ENCODE measurements at regions not wholly inside any gene's neighbourhood (a gene's known extent, or its start where the extent isn't known, plus 50 kb on each side); places are given as distances from the start of the nearest gene placed in this dataset.
"Not testable (repeated sequence)": the region's sequence is repeated elsewhere in the genome, so short reads cannot be mapped to it uniquely, and the experiment has no call there.

DNA sequence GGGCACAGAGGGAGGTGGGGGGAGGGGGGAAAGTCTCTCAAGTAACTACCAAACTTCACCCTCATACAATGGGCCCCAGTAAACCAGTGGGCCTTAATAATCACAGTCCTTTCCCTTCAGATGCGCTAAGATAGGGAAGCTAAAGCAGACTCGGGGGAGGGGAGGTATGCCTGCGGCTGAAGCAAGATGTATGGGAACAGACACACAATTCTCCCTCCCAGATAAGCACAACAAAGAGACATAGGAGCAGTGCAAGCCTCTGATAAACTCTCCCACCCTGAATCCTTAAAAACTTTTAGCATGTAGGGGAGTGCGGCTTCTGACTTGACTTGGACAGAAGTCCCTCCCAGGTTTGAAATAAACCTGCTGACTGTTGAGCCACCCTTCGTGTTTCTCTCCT lies 54.7 kb downstream of the PROP1 start:
- peak; percentile 92 for DNase-seq

DNA sequence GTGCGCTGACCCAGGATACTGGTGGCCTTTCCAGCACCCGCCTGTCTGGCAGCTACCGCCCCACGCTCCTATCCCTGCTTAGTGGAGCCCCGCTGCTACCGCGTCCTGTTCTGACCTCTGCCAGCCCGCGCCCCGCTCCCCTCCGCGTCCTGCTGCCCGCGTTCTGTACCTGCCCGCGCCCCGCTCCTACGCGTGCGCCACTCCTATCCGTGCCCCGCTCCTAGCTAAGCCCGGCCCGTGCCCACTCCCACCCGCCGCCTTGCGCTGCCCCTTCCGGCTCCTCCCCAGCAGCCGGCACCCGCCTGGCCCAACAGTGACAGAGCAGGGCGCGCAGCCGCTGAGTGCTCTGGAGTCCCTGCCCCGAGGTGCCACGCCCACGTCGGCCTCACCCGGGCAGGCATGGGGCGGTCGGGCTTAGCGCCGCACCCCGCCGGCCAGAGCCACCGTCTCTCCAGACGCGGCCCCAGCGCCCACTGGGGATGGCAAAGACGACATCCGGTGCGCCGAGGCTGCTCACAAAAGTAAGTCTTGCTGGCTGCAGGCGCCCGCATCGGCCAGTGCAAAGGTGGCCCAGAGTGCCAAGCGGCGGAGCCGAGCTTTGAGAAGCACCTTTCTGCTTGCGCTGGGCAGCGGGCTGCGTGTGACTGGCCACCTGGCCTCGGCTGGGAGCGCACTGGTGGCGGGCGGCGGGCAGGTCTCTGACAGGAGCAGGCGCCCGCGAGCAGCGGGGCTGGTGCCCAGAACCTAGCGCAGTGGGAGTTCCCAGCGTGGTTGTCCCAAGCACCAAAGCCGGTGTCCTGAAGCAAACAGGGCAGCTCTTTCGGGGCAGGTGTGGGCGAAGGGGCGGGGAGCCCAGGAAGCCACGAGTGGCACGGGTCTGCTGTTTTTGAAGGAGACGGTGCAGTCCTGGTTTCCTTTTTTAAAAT lies 56.5 kb downstream of the PROP1 start:
- peak; percentile 71 for DNase-seq

DNA sequence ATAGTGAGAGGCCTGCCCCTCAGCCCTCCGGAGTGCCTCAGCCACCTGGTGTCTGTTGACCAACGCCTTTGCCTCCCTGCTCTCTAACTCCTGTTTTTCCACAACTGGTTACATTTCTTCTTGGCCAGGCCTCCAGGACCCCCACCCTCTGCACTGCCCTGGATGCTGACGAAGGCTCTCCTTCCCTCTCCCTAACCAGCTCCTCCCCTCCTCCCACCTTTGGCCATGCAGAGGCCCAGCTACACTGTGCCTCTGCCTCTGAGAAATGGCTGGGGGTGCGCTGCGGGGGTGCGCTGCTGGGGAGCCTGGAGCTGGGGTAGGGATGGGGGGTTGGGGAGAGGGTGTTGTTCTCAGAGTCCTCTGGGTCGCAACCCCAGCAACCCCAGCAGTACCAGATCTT lies 57.3 kb downstream of the PROP1 start:
- not testable (repeated sequence) for DNase-seq

DNA sequence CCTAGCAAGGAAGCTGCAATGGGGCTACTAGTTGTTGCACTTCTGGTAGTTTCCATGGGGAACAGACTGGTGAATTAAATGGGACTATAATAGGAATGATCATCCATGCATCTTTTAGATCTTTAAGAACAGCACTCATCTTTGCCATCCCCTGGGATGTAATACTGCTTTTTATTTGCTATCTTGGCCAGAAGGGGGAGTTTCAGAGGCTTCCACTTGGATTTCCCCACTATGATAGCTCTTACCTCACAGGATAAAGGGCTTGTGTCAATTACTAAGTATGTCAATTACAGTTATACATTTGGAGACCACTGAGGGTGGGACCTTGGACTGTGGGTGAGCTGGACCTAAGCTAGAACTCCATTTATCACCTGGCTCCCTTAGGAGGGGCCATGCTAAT lies 61.8 kb downstream of the PROP1 start:
- peak; percentile 32 for DNase-seq

DNA sequence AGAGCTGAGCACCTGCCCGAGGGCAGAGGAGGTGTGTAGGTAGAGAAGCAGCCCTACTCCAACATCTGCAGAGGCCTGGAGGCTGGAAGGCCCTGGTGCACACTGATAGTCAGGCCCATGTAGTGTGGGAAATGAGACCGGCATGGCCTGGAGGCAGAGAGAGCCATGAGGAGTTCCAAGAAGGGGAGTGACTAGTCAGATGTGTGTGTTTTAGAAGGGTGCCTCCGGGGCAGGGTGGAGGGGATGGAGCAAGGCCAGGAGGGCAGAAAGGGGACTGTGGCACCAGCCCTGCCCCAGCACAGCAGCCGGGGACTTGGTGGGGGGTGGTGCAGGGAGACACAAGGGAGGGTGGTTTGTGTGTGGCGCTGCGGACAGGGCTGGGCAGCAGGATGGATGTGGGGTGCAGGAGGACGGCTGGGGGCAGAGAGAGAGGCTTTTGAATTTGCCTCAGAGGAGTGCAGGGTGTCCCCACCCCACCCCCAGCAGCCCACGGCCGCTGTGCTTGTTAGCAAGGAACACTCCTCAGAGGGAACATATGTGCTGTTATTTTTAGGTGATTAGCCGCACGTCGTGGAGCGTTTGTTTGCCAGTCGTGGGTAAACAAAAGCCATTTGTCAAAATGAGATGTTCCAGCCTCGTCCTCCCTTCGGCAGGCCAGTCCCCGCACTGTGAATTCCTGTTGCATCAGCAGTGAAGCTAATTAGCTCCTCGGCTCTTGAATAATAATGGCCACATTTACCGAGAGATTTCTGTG lies 65.6 kb downstream of the PROP1 start:
- DNase-seq = not testable (repeated sequence)

DNA sequence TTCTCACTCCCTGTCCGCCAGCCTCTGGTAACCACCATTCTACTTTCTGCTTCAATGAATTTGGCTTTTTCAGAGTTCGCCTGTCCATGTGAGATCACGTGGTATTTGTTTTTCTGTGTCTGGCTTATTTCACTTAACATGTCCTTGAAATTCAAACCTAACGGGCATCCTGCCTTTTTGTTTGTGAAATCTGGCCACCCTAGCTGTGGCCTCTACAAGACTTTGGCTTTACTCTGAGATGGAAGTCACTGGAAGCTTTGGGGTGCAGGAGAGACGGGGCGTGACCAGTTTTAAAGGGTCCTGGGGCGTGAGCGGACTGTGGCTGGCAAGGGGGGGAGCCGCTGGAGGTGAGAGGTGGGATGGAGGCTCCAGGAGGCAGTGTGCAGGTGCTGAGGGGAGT lies 66.4 kb downstream of the PROP1 start:
- DNase-seq = not testable (repeated sequence)

DNA sequence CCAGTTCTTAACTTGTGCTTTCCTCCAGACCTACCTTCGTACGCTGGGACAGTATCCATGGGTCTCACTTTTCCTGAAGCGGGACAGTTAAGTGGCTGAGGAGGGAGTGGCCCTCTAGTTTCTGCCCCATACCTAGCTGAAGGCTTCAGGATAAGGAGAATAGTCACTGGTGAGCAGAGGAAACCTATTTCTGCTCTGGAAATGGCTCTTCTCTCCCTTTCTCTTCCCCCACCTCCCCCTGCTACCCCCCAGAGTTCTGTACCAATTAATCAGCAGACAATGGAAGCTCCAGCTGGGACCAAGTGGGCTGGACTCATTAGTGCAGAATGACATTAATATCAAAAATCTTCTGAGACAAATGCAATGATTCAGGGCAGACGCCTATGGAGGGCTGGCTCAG lies 68.5 kb downstream of the PROP1 start:
- DNase-seq = not testable (repeated sequence)

DNA sequence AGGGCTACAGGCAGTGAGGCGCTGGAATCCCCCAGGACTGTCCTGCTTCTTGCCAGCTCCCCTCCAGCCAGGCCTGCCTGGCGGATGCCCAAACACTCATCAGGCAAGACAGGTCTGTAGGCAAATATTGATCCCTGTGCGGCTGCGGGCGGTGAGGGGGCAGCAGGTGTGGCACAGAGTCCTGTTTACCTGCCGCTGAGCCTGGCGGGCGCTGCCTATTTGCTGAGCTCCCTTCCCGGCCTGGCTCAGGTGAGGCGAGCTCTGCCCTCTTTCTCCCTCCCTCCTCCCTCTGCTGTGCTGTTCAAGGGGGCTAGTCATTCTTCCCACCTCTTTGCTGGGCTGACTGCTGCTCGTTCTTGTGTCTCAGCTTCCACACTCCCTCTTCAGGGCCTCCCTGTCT lies 71.5 kb downstream of the PROP1 start:
- not testable (repeated sequence) for DNase-seq

DNA sequence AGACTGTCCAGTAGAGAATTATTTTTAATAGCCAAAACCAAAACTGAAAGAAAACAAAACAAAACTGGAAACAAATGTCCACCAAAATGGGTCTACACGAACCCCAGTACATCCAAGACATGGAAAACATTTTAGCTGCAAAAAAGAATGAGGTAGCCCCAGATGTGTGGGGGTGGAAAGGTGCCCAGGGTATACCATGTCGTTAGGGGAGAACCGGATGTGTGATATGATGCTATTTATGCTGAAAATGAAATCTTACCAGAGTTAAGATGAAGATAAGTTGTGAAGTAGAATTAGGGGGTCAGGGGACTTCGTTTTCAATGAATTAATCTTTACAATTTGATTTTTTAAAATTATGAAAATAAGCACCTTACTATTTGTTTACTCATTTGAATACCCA lies 72.2 kb downstream of the PROP1 start:
- DNase-seq = not testable (repeated sequence)

DNA sequence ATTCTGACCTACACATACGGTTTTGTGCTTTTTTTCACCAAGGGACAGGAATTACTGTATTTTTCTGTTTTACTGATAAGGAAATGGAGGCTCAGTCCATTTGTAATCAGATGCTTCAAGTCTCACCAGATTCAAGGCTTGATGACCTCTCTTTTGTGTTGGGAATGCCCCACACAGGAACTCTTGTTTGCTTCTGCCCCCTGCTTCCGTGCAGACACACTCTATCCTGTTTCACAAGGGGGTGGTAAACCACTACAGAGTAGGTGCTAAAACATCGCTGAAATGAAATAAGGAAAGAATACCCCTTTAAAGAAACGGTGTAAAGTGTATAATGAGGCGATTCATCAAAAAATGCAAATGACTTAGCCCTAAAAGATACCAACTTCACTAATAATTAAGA lies 72.9 kb downstream of the PROP1 start:
- DNase-seq = not testable (repeated sequence)

DNA sequence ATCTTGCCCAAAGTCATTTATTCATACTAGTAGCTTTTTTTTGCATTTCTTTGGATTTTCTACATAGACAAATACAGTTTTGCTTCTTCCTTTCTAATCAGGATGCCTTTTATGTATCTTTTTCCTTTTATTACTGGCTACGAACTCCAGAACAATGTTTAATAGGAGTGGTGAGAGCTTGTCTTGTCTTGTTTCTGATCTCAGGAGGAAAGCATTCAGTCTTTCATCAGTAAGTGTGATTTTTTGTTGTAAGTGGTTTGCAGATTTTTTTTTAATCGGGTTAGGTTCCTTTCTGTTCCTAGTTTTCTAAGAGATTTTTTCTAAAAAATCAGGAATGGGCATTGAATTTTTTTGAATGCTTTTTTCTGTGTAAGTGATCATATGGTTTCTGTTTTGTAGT lies 86.8 kb downstream of the PROP1 start:
- DNase-seq = not testable (repeated sequence)

DNA sequence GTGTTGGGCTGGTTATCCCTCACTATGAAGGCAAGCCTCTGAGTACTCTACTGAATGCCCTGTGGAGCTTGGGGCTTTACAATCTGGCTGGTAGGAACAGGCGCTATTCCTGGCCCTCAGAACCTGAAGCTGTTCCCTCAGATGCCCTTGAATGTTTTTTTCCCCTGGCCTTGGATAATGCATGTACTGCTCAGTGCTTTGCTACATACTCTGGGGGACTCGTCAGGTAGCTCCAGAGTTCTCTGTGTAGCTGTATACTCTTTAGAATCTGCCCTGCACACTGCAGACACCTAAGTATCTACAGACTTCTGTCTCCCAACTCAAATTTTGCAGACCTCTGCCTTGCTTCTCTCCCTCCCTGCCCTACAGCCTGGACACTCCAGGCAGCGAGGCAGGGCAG lies 93.2 kb downstream of the PROP1 start:
- not testable (repeated sequence) for DNase-seq

DNA sequence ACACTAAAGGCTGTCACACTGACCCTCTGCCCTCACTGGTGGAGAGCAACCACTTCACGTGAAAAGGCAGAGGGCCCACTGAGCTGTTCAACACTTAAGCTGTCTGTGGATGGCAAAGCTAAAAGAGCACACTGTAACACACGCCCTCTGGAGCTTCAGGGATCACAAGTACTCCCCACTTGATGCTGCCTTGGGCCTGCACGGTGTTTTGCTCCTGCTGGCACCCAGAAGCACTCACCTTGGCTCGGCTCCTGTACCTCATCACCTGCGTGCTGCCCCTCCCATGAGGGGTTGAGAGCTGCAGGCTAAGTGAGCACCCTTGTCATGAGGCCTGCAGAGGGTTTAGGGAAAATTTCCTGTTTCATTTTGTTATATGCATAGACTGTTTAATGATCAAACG lies 96.0 kb downstream of the PROP1 start:
- not testable (repeated sequence) for DNase-seq

DNA sequence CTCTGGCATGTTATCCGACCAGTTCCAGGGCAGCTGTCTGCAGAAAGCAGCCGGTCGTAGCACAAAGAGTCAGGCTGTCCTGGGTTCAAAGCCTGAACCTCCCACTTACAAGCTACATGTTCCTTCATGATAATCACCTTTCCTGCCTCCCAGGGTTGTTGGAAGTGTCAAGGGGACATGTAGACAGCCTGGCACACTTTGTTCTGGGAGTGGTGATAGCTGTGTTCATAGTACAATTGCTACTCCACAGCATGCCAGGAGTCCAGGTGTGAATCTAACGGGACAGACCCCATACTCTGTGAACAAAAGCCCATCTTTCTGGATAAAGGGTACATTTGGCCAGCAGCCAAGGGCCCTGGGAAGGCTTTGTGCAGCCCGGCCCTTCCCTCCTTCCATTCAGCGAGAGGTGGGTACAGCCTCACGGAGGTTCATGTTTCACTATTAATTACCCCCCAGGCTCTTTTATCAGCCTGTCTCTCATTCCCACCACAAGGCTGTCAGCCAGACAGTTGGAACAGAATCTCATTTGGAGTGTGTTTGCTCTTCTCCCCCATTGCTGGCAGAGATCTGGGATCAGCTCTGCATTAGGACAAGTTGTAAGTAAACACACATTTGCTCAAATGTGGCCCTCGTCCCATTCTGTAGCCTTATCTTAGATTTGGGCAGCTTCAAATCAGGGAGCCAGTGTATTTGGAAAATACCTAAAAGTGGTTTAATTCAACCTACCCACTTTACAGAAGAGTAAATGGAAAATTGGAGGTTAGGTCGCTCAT lies 101.2 kb downstream of the PROP1 start:
- not testable (repeated sequence) for DNase-seq

DNA sequence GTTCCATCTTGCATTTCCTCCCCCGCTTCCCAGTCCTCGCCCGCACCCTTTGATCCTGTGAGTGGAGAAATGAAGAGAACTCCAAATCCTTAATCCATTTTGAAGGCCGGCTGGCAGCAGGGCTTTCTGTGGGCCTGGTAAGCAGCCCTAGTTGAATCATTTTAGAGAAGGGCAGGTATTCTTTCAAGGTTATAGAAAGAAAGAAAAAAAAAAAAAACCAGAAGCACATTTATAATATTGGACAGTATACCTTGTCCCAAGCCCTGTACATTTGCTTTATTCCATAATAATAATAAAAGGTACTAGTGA lies 103.7 kb downstream of the PROP1 start:
- not testable (repeated sequence) for DNase-seq

DNA sequence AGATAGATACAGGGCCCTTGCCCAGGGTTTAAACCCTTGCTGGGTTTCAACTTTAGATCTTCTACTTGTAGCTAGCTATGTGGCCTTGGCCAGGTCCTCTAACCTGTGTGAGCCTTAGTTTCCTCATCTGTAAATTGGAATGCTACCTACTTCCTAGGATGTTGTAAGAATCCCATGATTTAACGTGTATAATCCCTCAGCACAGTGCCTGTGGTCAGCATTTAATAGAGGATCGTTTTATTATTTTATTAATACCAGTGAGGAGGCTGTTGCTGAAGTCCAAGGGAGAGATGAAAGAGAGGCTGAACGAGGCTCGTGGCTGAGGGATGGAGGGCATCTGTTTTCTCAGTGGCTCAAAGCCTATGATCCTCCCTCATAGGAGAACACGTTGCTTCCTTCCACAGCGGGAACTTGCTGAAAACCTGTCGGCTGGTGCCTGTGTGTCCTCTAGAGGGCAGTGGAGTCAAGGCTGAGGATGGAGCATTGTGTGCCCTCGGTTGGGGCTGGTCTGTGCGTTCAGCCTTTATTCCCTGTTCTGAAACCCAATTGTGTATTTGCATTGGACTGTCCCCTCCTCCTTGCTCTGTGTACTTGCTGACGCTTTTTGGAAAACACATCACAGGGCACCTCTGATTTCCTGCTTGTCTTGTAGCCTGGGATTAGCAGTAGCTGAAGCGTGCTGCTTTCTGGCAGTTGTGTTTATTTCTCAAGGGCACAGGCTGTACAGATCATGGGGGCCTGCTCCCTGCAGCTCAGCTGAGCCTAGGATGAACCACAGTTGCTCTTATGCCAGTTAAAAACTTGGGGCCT lies 104.3 kb downstream of the PROP1 start:
- DNase-seq = not testable (repeated sequence)

DNA sequence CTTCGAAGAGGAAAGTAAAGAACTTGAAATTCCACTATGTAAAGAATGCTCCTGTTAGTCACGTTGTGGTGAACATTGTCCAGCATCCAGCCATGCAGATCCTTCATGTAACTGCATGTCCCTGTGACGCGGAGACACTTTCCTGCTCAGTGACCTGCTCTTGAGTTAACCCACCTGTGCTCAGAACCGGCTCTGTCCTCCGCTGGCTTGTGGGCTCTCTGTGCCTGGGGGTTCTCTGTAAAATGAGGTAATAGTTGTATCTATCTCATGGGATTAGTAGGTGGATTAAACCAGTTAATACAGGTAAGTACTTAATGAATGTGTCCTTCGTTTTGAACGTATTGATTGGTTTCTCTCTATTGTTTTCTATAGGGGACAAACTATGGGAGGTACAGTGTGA lies 100.6 kb upstream of the FAM153A start:
- not testable (repeated sequence) for DNase-seq

DNA sequence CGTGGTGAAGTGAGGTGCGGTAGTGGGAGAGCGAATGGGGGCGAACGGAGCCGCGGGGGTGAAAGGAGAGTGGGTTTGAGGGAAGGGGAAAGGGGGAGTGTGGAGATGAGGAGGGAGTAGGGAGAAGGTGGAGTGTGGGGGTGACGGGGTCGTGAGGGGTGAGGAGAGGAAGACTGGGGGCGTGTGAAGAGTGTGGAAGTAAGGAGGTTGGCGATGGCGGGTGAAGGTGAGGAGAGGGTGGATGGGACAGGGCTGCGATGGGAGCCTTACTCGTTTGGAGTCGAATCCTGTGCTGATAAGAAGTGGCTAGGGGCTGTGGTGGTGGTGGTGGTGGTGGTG lies 93.2 kb upstream of the FAM153A start:
- DNase-seq = not testable (repeated sequence)

DNA sequence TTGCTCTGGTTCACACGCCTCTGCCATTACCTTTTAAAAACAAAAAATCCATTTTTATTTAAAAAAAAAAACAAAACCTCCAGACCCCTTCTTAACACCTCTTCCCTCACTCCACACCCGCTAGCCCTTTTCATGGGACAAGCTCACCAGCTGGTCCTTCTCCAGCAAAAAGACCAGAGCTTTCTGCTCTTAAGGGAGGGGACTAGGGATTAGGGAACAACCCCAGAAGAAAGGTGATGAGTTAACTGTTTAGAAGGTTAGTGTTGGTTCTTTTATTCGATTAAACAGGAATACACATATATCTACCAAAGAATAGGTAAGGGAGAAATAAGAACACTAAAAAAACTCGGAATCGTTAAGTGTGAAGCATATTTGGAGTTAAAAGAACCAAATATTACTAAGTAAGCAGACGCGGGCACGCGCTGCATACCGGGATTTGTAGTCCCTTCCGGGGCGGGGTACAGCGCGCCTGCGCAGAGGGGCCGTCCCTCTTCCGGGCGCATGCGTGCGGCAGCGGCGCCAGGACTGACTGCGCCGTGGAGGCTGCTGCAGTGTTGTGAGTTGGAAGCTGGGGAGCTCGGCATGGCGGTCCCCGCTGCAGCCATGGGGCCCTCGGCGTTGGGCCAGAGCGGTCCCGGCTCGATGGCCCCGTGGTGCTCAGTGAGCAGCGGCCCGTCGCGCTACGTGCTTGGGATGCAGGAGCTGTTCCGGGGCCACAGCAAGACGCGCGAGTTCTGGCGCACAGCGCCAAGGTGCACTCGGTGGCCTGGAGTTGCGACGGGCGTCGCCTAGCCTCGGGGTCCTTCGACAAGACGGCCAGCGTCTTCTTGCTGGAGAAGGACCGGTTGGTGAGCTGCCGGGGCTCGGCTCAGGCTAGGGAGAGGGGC lies 92.6 kb upstream of the FAM153A start:
- DNase-seq = peak; percentile 6

DNA sequence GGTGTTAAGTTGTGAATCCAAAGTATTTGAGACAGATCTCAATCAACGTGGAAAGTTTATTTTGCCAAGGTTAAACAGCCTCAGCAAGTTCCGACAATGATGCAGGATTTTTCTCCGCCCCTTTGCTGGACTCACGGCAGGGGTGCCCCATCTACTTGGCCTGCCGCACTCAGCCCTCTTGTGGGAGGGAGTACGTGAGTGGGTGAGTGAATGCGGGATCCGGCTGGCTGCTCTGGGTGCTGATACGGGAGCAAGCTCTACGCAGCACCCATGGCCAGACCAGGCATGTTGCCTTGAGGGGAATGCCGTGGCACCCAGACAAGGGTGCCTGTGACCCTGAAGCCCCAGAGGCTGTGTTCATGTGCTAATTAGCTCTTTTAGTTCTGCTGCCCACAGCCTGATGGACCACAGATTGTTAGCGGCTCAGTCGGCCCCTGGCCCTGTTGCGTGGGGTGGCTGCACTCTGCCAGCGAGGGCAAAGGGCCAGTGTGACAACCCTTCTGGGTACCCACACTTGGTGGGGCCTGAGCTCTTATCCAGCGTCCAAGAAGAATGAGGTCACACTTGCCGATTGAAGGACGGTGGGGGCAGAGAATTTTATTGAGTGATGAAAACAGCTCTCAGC lies 81.2 kb upstream of the FAM153A start:
- not testable (repeated sequence) for DNase-seq

DNA sequence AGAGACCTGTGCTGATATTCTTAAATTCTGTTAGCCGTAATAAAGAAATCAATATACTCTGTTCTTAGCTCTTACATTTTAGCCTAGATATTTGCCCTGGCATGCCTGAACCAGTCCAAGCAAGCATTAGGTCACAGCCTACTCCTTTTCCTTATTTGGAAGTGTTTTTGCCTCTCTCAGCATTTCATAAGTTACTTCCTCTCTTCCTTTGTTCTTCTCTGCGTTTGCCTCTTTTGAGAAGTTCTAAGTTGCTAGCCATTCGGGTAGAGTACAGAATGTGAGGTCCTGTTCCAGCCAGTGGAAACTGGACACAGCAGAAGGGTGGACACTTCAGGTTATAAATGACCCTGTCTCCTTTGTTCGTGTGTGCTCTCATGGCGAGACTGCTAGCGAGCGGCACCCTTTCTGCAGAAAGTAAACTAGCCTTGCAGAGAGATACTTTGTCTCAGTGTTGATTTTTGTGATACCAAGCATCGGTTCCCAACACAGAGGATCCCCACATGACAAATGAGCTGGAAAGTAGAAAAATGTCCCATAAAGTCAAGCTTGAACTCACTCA lies 75.0 kb upstream of the FAM153A start:
- DNase-seq = not testable (repeated sequence)
